ENCODE measurements at regions not wholly inside any gene's neighbourhood (a gene's known extent, or its start where the extent isn't known, plus 50 kb on each side); places are given as distances from the start of the nearest gene placed in this dataset.
A peak's percentile ranks its signal among the peaks of the same experiment; 100 is the strongest.

- TF ChIP-seq CTCF (IDR thresholded peaks at IDR 0.05; ENCODE audit: low read length) (peak; percentile 87), EZH2 (optimal IDR thresholded peaks at IDR 0.05; ENCODE audit: low read depth, low read length) (no peak)
Measured at GRCh38 chr3:87350367-87351199, 74.2 kb upstream of the POU1F1 start.
